ENCODE measurements at regions not wholly inside any gene's neighbourhood (a gene's known extent, or its start where the extent isn't known, plus 50 kb on each side); places are given as distances from the start of the nearest gene placed in this dataset.

- ChIA-PET CTCF (no interaction called here), POLR2A (no interaction called here)
- FAIRE-seq (no peak), DNase-seq (ENCODE audit: low read depth in 1 of 2, low spot score in 1 of 2) (no peak), ATAC-seq (no peak)
- WGBS (ENCODE audit: missing lambda C conversion rate) = 13% methylated on average over 1 of the region's 1 CpG
- Histone ChIP-seq H3K4me1 (peaks cover 11% of the 10 kb centered on the region), H3K4me3 (no peak overlapping the region), H3K9me3 (no peaks in the 10 kb centered on the region), H3K4me2 (no peak overlapping the region), H3K27ac (no peak overlapping the region)
- TF ChIP-seq HDAC2 (IDR thresholded peaks at IDR 0.05) (no peak), NR3C1 (IDR thresholded peaks at IDR 0.05) (no peak), HOXA7 (CRISPR knock-in tag; IDR thresholded peaks at IDR 0.05) (no peak), CHD2 (IDR thresholded peaks at IDR 0.05; ENCODE audit: low read length, partially characterized antibody) (no peak), CBX8 (IDR thresholded peaks at IDR 0.05) (no peak), BHLHE40 (IDR thresholded peaks at IDR 0.05; ENCODE audit: low read depth, low read length) (no peak), ATOH8 (CRISPR knock-in tag; IDR thresholded peaks at IDR 0.05; ENCODE audit: low read depth) (no peak), RFX5 (IDR thresholded peaks at IDR 0.05) (no peak), PBX3 (IDR thresholded peaks at IDR 0.05) (no peak), ZNF302 (CRISPR knock-in tag; IDR thresholded peaks at IDR 0.05) (no peak)
Measured at GRCh38 chr3:101084404-101084803, 91.2 kb upstream of the ABI3BP start.

GRCh38 chr3:101081999-101082398, 88.8 kb upstream of the ABI3BP start:
- Histone ChIP-seq H3K4me1 (peaks cover 25% of the 10 kb centered on the region), H3K9me3 (no peaks in the 10 kb centered on the region), H3K4me3 (no peak overlapping the region), H3K27ac (peak overlapping the region; percentile 44 to 52; a peak in 4 of 6 replicates), H3K4me2 (peak overlapping the region; percentile 40)
- no peak for DNase-seq (ENCODE audit: low read depth in 1 of 2, low spot score in 1 of 2)
- FAIRE-seq = no peak
- TF ChIP-seq MAFK (IDR thresholded peaks at IDR 0.05; ENCODE audit: partially characterized antibody) (no peak), CEBPB (IDR thresholded peaks at IDR 0.05) (no peak), REST (IDR thresholded peaks at IDR 0.05) (no peak), JUN (IDR thresholded peaks at IDR 0.05) (no peak), RNF2 (IDR thresholded peaks at IDR 0.05; ENCODE audit: borderline replicate concordance, low read depth) (no peak), NFE2L2 (conservative IDR thresholded peaks at IDR 0.05; ENCODE audit: low read length) (no peak)
- ChIA-PET CTCF (no interaction called here), POLR2A (interaction anchor here (0.6 kb wide), 1 partner anchor 46 kb away, joined by 3 read pairs; no protein-coding TSS in a partner anchor)
- ATAC-seq = no peak

GRCh38 chr3:101081446-101081845, 88.2 kb upstream of the ABI3BP start:
- H3K4me2 ChIP-seq = peak overlapping the region; percentile 40; the same call in 2 of the 3 replicates
- ATAC-seq (no peak), FAIRE-seq (no peak), DNase-seq (ENCODE audit: low read depth in 1 of 2, low spot score in 1 of 2) (no peak)
- WGBS (ENCODE audit: missing lambda C conversion rate) = 66% methylated on average over 2 of the region's 2 CpGs
- CTCF ChIA-PET = no interaction called here
- H3K9me3 ChIP-seq = no peaks in the 10 kb centered on the region
- H3K4me1 ChIP-seq = peaks cover 25% of the 10 kb centered on the region
- TF ChIP-seq HOXB13 (CRISPR knock-in tag; IDR thresholded peaks at IDR 0.05; ENCODE audit: low read depth) (no peak), ZC3H11A (IDR thresholded peaks at IDR 0.05) (no peak), EHMT2 (IDR thresholded peaks at IDR 0.05; ENCODE audit: low read depth) (no peak), NR3C1 (IDR thresholded peaks at IDR 0.05) (no peak), HOXB5 (CRISPR knock-in tag; IDR thresholded peaks at IDR 0.05) (no peak), FOSL2 (IDR thresholded peaks at IDR 0.05) (no peak), FOSL2 (CRISPR knock-in tag; IDR thresholded peaks at IDR 0.05) (no peak), BHLHE40 (IDR thresholded peaks at IDR 0.05; ENCODE audit: low read depth, low read length) (no peak), ZFP36 (IDR thresholded peaks at IDR 0.05; ENCODE audit: borderline replicate concordance, partially characterized antibody) (no peak), MAFK (IDR thresholded peaks at IDR 0.05; ENCODE audit: partially characterized antibody) (no peak), NPAS2 (CRISPR knock-in tag; IDR thresholded peaks at IDR 0.05; ENCODE audit: borderline replicate concordance) (no peak), POLR2AphosphoS2 (conservative IDR thresholded peaks at IDR 0.05; ENCODE audit: low read length) (no peak), FOSB (CRISPR knock-in tag; IDR thresholded peaks at IDR 0.05) (no peak), POLR2A (IDR thresholded peaks at IDR 0.05; ENCODE audit: low read length) (no peak)
- POLR2A ChIA-PET = no interaction called here
- no peak overlapping the region for H3K4me3 ChIP-seq
- peak overlapping the region; percentile 30 to 64; a peak in 3 of 6 replicates for H3K27ac ChIP-seq
